ENCODE measurements at regions not wholly inside any gene's neighbourhood (a gene's known extent, or its start where the extent isn't known, plus 50 kb on each side); places are given as distances from the start of the nearest gene placed in this dataset.
"Not testable (repeated sequence)": the region's sequence is repeated elsewhere in the genome, so short reads cannot be mapped to it uniquely, and the experiment has no call there.

DNA sequence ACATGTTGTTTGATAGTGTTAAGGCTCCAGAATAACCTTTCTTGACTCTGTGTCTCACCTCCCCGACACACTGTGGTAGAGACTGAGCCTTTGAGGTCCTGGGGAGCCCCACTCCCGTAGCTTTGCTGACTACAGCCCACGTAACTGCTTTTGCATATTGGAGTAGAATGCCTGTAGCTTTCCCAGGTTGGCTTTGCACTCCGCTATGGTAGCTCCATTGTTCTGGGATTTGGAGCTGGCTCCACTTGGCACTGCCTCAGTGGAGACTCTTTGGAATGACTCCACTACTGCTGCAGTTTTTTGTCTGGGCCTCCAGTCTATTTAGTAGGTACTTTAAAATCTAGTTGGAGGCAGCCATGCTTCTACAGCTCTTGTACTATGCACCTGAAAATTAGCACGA, 56.2 kb upstream of the ANXA1 start:
- no peak for DNase-seq (ENCODE audit: low read depth in 2 of 3, low spot score in 2 of 3)

DNA sequence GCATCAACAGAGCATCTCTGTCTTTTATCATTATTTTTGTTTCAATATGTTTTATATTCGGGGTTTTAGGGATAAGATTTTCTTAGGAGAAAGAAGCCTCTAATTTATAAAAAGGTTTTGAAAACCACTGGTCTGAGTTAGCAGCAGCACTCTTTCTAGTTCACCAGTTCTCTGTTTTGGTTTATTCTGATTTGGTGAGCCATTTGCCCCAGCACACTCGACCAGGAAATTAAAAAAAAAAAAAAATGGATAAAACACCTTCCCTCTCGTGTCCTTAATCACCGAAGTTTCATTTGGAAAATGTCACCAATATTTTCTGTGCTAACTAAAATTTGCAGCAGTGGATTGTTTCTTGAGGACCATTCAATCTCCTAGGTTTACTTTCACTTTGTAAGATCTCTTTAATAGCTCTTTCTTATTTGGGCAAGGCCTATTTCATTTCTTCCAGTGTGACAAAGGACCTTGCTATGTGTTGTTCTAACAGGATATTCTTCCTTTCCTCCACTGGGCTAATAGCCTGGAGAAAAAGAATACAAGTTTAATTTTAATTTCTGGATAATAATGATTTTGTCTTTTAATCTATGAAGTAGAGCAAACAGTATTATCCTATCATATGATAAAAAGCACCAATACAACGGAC, 57.8 kb upstream of the ANXA1 start:
- DNase-seq (ENCODE audit: low read depth in 2 of 3, low spot score in 2 of 3), result no peak

DNA sequence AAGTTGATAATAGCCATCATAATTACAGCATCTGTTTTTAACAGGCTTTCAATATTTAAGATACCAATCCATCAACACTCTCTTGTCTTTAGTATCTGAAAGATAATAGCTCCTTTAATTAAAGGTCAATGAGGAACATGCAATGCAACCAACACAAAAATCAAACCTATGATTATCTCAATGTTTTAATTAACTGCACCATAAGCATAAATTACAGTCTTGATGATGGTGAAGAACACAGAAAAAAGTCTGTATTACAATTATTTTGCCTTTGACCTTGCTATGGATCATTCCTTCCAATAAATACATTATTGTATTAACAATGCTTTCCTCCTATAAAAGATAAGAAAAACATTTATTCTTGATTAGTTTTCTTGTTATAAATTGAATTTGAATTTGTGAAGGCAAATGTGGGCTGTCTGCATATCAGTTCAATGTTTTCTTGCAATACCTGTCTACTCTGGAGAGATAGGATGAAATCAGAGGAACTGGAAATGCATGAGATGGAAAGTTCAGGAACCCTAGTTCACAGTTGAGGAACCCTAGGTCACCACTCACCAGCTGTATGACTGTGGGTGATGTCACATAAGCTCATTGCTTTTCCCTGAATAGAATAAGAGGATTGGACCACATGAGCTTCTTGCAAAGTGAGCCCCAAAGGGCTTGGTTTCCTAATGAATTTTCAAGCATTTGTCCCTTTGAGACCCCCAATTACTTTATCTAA, 58.5 kb upstream of the ANXA1 start:
- no peak for DNase-seq (ENCODE audit: low read depth in 2 of 3, low spot score in 2 of 3)

DNA sequence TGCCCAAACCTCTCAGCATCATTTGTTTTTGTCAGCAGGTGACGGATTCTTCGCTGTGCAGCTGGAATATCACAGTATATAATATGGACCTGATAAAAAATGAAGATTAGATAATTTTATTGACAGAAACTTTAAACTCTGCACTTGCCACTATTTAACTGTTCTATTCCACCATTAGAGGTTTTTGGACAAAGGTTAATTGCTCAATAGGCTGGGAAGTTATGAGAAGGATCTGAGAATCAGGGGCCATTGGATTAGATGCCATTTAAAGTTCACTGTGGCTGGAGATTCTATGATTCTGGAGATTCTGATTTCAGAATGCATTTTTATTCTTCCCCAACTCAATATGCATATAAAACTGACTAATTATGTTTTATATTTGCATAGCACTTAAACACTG, 59.8 kb upstream of the ANXA1 start:
- DNase-seq (ENCODE audit: low read depth in 2 of 3, low spot score in 2 of 3), result no peak

DNA sequence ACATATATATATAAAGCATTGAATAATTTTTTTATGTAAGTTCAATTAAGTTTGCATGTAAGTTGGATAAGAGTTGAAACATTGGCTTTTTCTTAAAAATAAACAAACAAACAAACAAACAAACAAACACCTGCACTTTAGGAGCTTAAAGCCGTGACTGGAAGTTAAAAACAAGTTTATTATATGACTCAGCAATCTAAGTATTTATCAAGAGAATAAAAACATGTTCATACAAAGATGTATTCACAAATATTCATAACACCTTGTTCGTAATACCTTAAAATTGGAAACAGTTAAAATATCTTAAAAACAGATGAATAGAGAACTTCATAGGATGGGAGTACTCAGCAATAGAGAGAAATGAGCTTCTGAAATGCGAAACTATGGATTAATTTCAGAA, 61.5 kb upstream of the ANXA1 start:
- no peak for DNase-seq (ENCODE audit: low read depth in 2 of 3, low spot score in 2 of 3)

DNA sequence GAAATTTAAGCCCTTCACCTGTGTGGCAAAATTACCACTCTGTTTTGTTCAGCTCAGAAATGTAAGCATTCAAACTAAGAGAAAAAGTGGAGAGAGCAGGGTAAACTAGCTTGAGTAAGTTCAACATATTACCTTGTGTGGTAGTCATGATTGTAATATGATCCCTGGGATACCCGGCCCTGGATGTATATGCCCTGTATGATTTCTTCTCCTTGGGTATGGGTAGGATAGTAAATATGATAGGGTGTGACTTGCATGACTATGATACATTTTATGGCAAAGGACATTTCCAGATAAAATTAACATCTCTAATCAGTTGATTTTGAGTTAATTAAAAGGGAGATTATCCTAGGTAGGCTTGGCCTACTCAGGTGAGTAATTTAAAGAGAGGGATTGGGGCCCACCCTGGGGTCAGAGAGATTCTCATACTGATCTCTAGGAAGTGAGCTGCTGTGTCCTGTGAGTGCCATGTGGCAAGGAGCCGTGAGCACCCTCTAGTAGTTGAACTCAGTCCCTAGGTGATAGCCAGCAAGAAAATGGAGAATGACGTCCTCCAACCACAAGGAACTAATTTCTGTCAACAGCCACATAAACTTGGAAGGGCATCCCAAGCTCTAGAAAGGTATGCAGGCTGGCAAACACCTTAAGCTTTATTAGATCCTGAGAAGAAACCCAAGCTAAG, 62.2 kb upstream of the ANXA1 start:
- DNase-seq (ENCODE audit: low read depth in 2 of 3, low spot score in 2 of 3), result no peak

DNA sequence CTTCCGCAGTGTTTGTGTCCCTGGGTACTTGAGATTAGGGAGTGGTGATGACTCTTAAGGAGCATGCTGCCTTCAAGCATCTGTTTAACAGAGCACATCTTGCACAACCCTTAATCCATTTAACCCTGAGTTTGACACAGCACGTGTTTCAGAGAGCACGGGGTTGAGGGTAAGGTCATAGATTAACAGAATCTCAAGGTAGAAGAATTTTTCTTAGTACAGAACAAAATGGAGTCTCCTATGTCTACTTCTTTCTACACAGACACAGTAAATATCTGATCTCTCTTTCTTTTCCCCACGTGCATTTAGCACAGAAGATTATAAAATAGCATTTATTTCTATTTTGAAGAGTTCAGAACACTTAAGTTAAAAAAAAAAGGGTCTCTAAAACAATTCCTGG, 63.8 kb upstream of the ANXA1 start:
- DNase-seq (ENCODE audit: low read depth in 2 of 3, low spot score in 2 of 3), result not testable (repeated sequence)

DNA sequence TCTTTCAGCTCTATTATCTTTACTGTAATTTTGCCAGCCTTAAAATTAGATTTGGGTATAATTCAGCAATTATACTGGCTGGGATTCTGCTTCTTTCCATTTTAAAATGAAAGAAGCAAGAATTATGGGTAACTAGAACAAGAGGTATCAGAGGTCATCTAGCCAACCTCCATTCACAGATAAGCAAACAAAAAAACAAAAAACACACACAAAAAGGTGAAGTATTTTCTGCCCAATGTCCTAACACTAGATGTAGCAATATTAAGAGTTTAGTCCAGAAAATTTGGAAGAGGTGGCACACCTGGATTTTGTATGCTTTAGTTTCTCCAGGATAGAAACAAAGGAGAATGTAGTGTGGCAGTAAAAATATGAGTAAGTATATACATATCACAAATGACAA, 68.1 kb upstream of the ANXA1 start:
- DNase-seq (ENCODE audit: low read depth in 2 of 3, low spot score in 2 of 3), result no peak

DNA sequence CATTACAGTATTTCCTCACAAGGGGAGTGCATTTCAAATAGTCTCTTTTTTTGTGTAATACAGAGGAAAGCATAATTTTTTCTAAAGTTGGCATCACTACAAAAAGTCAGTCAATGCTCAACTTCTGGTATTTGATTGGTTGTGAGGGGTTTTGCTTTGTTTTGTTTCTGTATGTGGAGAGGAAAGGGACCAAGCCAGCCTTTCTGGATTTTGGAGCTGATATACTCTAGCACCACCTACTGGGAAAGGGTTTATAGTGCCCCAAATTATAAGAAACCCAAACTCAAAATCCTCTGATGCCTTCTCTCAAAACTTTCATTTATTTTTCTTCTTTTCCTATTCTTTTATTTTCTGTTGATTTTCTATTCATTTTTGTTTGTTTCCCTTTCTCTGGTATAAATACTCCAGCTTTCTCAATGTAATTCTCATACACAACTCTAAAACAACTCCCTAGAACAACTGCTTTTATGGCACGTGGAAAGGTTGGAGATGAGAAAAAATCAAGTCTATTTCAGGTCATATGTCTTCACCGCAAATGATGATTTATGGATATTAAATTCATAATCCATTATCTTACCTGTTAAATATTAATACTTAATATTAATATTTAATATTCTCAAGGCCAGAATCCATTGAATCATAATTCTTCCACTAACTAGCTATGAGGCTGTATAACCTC, 69.5 kb upstream of the ANXA1 start:
- peak in 2 of 3 donors; percentile 35 to 71 for DNase-seq (ENCODE audit: low read depth in 2 of 3, low spot score in 2 of 3)

DNA sequence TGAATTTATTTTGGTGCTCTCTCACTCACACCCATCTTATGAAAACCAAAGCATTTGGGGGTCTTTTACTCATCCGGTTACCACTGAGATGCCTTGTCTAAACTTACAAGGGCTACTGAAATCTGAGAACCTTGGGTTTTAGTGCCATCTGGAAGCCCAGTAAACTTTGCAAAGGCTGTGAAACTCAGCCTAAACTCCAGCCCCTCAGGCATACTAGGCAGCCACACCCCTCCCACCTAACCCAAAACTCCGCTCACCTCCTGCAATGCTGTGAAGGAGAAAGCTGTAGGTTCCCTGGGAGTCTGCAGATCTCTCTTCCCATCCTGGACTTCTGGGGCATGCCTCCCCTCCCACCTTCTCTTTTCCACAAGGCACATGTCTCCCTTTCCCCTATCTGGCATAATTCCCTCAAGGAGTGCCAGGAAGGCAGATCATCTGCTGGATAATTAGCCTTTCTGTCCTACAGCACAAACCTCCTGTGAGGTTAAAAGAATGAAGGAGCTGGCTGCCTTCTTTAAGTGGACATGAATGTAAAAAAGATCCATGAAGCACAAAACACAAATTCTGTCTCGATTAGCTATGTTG, 71.5 kb upstream of the ANXA1 start:
- no peak for DNase-seq (ENCODE audit: low read depth in 2 of 3, low spot score in 2 of 3)

DNA sequence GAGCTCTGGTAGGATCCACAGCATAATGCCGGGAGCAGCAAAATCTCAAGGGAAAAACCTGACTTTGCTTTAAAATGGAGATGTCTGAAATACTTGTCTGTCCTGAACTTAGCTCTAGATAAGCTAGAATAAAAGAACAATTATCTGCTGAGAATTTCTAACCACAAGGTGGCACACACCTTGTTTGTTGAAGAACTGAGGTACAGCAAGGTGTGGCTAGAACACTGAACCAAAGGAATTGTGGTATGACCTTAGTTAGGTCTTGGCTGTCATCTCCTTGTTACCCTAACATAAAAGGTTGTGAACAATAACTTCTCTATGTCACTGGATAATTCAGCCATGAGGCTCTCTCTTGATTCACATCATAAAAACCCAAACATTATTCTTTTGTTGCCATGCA, 72.3 kb upstream of the ANXA1 start:
- peak in 1 of 3 donors; percentile 4 for DNase-seq (ENCODE audit: low read depth in 2 of 3, low spot score in 2 of 3)

DNA sequence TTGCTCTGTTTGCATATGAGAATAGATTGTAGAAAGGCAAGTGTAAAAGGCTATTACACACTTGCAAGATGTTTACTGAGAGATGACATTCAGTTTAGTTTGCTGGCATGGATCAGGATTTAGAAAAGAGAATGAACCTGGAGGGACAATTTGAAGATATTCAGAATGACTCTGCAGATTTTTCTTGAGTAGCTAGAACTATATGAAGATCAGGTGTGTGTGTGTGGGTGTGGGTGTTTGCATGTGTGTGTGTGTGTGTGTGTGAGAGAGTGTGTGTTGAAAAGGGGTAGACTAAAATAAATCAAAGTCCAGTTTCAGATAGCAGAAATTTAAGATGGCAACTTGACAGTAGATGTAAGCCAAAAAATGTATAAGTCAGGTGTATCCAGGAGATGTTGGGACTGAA, 74.0 kb upstream of the ANXA1 start:
- no peak for DNase-seq (ENCODE audit: low read depth in 2 of 3, low spot score in 2 of 3)

DNA sequence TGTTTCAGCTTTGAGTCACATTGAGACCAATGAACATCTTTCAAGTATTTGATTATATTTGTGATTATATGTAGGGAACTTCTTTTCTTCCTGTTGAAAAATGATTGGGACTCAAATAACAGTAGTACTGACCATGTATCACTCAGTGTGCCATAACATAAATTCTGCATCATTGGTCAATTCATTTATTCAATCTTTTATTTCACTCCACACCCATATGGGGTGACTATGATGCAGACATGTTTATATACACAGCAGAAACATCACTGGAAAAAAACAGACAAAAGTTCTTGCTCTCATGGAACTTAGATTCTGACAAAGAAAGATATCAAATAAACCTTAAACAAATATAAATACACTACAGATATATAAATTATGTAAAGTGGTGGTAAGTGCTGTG, 74.7 kb upstream of the ANXA1 start:
- DNase-seq (ENCODE audit: low read depth in 2 of 3, low spot score in 2 of 3), result no peak

DNA sequence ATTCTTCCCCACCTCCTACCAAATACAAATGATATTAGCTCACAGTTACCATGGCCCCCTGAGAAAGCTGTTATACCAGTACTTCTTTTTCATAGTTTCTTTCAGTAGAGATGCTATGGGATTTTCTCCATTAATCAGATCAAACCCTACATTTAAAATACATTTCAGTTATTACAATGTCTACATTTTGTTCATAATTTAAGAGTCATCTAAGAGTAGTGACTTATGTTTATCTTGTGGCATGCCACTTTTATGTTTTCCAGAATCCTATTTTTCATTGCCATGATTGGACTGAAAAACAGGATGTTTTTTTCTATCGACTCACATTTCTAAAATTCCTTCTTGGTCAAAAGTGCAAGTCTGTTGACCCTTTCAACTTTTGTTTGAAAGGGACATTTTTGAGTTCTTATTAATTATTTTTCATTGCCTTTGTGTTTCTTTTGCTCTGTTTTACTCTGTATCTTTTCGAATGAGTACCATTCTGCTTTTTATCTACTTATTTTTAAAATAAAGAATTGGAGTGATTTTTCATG, 77.4 kb upstream of the ANXA1 start:
- DNase-seq (ENCODE audit: low read depth in 2 of 3, low spot score in 2 of 3), result no peak

DNA sequence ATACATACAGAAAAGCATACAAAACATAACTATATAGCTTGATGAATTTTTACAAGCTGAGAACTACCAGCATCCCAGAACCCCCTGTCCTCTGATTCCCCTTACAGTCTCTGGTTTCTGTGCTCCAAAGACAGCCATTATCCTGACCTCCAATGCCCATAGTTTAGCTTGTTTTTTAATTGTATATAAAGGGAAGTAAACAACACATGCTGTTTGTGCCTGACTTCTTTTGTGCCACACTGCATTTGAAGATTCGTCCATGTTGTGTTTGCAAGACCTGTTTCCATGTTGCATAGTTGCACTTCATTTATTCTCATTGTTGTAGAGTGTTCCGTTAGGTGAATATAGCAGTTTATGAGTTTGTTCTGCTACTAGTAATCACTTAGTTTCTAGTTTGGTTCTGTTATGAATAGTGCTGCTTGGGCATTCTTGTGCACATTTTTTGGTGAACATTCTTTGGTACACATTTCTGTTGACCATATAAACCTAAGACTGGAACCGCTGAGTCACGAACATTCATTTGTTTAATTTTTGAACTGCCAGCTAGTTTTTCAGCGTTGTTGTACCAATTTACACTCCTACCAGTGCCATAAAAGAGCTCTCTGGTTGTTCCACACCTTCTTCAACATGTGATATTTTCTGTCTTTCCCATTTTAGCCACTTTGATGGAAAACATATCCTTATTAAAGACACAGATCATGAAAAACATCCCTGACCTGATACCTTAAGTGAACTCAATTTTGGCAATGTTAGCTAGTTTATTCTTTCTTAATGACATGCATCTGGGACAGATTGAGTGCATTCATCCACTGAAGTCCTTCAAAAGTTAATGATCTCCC, 78.1 kb upstream of the ANXA1 start:
- no peak for DNase-seq (ENCODE audit: low read depth in 2 of 3, low spot score in 2 of 3)

DNA sequence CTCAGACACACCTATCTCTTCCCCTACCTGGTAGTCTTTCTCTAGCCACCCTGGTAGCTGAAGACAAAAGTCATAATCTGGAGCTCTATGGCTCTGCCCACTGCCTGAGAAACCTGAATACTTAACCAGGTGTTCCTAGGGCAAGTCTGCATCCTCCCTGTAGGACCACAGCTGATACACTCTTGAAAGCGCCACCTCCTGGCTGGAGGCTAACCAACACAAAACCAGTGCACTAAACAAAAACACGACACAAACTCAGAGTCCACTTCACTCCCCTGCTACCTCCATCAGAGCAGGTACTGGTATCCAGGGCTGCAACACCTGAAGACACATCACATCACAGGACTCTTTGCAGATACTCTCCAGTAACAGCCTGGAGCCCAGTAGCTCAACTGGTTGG, 84.6 kb upstream of the ANXA1 start:
- DNase-seq (ENCODE audit: low read depth in 2 of 3, low spot score in 2 of 3), result peak in 1 of 3 donors; percentile 5

DNA sequence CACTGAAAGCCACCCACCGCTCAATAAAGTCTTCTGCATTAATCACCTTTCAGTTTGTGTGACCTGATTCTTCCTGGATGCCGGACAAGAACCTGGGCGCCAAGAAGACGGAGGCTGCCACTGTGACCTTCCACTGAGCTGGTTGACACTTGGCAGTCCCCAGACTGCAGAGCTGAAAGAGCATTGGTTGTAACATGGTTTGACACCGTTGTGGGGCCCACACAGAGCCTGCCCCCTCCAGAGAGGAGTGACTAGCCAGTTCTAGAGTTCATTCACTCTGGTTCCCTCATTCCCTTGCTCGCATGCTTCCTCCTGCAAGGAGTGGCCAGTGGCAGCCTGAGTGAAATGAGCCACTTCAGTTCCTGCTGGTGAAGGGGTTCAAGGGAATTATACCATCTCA, 86.2 kb upstream of the ANXA1 start:
- DNase-seq (ENCODE audit: low read depth in 2 of 3, low spot score in 2 of 3), result no peak

DNA sequence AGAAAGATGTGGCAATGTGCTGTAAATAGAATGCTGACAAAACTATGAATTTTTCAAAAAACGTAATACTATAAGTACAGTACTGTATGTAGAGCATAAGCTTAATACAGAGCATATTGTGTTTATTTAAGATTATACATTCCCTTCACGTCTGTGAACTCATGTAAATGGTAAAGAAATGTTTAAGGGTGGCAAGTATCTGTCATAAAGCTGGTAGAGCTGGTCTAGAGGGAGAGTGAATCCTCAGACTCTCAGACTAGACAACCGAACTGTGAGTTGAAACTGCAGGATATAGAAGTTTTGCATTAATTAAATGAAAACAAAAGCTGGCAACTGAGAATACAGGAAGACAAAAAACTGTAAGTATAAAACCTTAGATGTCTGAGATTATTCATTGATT, 87.3 kb upstream of the ANXA1 start:
- no peak for DNase-seq (ENCODE audit: low read depth in 2 of 3, low spot score in 2 of 3)

DNA sequence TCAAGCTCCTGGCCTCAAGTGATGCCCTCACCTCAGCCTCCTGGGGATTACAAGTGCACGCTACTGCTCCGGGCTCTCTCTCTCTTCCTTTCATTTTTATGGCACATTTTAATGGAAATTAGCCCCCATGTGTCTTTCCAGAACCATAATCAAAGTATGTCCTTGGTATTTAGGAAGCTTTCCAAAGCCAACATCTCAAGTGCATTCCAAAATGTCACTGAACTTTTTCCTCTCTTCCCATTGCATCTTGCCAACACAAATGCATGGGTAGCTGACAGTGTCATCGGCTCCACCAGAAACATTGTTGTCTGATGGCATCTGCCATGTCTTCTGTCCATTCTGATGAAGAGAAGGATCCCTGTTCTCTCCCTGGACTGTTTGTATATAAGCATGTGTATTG, 90.5 kb upstream of the ANXA1 start:
- DNase-seq (ENCODE audit: low read depth in 2 of 3, low spot score in 2 of 3), result no peak

DNA sequence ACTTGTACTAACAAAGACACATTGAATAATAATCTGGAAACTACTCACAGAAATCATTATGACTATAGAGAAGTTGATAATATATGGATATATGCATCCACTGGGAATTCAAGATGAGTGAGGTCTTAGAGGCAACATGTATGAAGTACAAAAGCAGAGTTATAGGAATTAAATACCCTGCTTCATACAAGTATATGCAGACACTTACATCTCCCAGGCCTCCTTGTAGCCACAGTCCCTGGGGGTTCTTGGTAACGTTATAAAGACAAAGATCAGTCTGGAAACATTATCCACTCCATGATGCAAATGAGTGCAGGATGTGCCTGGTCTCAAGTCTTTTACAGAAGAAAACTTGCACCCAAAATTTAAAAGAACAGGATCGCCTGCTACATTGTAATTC, 92.4 kb upstream of the ANXA1 start:
- no peak for DNase-seq (ENCODE audit: low read depth in 2 of 3, low spot score in 2 of 3)

All from hematopoietic multipotent progenitor cell (in vitro differentiated cells).